HG02610 (cell line): ENCODE measurements at regions not wholly inside any gene's neighbourhood (a gene's known extent, or its start where the extent isn't known, plus 50 kb on each side); places are given as distances from the start of the nearest gene placed in this dataset.
"Not testable (repeated sequence)": the region's sequence is repeated elsewhere in the genome, so short reads cannot be mapped to it uniquely, and the experiment has no call there.

Experiments
- ATAC-seq: cut with Tn5 transposase; IDR thresholded peaks from one replicate; pipeline ENCODE4 v1.9.1; 2021; ENCODE audit warnings: mild to moderate bottlenecking, moderate library complexity; ENCODE audit not compliant: unreplicated experiment

DNA sequence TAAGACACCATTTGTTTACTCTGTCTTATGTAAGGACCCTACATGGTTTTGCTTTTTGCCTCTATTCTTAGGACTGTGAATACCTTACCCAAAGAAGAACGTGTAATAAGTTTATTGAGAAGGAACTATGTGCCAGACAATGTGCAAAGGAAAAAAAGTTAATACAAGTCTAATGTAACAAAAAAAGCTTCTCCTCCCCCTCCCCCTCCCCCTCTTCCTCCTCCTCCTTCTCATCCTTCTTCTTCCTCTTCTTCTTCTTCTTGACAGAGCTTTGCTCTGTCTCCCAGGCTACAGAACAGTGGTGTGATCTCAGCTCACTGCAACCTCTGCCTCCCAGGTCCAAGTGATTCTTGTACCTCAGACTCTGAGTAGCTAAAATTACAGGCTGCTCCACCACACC, 50.9 kb upstream of the MITF start:
- ATAC-seq, result no peak

DNA sequence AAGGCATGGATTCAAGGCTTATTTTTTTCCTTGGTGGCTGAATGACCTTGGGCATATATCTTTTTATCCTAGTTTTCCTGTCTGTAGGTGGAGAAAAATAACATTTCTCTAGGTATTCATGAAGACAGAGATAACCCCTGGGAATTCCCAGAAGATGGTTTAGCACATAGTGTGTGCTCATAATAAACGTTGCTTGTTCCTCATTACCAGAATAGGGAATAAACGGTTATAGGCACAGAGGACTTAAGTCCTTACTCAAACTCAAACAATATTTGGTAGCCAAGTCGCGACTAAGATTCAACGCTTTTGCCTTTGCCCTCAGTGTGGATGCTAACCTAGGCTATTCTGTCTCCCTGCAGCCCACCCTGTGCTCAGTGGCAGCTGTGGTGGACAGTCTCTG, 51.6 kb upstream of the MITF start:
- ATAC-seq, result no peak

DNA sequence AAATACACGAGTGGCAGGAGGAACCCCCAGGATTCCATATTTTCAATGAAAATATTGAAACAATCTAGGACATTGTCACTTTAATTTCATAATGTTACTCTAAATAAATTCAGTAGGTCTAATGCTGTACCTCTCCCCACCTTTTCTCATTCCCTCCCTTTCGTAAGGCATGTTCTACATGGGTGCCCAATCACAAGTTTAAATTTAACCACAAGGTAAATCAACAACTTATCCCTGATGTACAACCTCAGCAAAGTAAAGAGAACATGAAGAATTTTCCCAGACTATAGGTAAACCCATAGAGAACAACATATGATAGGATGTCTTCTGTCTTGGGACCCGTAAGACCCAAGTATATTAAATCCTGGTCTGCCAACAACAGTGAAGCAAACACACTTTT, 53.2 kb upstream of the MITF start:
- ATAC-seq, result no peak

DNA sequence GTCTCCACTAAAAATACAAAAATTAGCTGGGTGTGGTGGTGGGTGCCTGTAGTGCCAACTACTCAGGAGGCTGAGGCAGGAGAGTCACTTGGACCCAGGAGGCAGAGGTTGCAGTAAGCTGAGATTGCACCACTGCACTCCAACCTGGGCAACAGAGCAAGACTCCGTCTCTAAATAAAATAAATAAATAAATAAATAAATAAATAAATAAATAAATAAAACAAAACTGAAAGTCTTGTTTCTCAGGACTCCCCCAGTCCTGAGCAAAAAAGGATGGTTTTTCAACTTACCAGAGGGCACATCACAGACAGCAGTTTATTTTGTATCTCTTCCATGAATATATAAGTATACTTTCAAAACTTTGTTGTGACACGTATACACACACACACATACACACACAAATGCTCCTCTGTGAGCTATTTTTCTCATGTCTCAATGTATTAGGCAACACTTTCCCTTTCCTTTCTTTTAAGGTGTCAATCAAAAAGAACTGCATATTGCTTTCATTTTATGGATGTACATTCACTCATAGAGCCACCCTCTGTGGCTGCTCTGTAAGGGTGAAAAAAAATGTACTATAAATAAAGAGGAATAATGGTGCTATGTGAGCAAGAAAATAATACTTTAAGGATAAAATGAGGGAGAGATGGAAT, 54.8 kb upstream of the MITF start:
- ATAC-seq, result no peak

DNA sequence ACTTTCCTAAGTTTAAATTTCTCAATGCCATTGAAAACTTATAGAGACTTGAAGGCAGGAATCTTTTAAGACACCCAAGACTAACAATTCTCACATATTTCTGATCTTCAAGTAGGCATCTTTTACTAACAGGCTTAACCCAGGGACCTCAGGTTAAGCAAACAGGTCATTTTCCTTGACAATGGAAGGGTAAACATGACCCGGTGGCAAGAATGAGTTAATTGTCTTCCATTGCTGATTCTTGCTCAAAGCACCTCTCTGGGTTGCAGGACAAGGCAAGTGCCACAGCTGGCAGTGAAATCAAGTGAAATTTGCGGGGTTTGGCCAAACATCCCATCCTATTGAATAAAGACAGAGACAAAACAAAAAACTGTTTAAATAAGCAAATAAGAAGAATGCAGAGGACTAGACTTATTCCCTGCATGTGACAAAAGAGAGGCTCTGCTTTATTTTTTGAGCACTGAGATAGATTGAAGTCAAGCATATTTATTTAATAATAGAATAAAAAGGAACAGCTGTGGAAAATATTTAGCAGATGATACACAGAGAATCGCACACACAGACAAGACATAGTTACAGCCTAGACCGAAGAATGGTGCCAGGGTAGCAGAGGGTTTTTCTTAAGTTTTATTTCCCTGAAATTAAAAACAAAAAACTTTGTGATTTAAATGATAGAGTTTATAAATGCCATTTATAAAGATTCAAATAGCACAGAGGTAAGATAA, 56.0 kb upstream of the MITF start:
- ATAC-seq, result no peak

DNA sequence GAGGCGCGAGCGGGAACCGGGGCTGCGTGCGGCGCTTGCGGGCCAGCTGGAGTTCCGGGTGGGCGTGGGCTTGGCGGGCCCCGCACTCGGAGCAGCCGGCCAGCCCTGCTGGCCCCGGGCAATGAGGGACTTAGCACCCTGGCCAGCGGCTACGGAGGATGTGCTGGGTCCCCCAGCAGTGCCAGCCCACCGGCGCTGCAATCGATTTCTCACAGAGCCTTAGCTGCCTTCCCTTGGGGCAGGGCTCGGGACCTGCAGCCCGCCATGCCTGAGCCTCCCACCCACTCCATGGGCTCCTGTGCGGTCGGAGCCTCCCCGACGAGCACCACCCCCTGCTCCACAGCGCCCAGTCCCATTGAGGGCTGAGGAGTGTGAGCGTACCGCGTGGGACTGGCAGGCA, 61.8 kb upstream of the MITF start:
- not testable (repeated sequence) for ATAC-seq

DNA sequence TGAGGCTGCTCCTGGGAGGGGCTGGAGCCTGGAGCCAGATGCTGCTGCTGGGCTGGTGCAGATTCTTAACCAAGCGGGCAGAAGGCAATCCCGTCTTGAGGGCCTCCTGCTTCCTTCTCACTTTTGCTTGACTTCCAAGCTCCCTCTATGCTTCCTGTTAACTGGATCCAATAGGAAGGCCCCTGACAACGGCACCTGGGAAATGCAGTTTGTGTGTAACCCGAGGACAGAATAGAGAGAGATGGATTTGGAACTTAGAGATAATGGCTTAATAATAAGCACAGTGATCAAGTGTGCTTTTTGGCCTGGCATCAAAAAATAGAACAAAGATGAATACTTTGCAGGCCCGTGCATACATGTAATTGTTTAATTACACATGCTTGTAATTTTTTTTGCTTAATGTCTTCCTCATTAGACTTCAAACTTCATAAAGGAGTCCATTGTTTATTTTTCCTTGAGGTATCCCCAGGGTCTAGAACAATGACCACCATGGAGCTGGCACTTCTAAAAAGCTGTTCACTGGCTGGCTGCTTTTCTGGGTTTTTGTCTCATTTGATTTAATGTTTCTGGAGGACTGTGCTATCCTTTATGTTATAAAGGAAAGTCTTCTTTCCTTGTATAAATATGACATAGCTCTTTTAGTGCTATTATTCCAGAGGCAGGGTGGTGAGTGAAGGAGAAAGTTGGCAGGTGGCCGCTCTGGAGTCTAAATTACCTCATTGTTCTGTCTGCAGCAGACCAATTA, 63.3 kb upstream of the MITF start:
- ATAC-seq, result no peak

DNA sequence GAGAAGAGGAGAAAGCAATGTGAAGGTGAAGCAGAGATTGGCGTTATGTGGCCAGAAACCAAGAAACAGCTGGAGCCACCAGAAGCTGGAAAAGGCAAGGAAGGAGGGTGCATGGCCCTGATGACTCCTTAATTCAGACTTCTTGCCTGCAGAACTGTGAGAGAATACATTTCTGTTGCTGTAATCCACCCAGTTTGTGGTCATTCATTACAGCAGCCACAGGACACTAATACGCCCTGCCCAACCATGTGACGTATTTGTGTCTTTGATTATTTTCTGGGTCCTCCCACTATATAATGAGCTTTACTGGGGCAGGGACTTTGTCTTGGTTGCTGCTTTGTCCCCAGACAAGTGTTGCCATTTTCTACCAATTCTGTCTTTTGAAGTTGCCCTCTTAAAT, 64.5 kb upstream of the MITF start:
- no peak for ATAC-seq

DNA sequence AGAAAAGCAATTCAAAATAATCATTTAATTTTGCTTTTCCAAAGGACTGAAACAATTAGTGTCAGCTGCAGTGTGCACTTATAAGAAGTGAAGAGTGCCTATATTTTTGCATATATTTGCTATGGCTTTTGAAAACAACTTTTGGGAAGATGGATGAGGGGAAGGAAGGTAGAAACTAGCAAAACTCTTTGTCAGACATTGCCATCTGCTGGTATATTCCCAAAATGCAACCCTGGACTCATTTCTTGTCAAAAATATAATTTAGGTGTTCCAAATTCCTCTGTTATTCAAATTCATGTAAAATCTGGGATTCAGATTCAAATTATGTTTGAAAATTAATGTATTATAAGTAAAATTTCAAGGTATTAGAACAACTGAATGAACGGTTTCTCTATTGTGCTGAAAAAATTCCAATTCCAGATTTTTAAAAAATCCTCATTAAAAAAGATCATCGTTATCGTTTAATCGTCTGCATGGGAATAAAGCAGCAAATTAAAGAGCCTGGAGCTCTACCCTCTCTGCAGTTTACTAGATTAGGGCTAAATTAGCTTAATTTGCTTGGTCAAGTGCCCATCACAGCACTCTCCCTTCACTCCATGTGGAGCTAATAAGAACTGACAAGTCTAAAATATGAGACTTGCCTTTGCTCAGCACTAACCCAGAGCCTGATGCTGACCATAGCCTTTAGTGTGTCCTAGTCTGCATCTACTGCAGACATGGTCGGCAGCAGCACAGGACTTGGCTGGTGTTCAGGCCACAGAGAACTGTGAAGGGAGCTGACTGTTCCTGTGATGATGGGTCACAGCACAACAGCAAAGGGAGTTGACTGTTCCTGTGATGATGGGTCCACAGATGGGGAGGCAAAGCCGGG, 67.9 kb upstream of the MITF start:
- ATAC-seq, result no peak

DNA sequence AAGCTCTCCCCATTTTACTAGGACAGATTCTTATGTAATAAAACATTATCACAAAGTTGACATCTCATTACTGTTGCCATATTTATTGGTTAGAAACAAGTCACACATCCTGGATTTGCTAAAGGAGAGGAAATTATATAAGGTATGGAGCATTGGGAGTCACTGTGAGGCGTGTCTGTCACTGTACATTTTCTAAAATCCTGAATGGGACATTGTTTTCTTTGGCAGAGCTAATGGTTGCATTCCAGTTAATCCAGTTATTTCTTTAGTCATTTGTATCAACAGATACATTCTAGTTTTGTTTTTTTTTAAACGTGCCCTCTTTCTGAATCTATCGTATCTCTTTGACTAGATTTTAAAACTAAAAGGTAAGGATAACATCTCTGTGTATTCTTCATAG, 70.2 kb upstream of the MITF start:
- ATAC-seq, result no peak

DNA sequence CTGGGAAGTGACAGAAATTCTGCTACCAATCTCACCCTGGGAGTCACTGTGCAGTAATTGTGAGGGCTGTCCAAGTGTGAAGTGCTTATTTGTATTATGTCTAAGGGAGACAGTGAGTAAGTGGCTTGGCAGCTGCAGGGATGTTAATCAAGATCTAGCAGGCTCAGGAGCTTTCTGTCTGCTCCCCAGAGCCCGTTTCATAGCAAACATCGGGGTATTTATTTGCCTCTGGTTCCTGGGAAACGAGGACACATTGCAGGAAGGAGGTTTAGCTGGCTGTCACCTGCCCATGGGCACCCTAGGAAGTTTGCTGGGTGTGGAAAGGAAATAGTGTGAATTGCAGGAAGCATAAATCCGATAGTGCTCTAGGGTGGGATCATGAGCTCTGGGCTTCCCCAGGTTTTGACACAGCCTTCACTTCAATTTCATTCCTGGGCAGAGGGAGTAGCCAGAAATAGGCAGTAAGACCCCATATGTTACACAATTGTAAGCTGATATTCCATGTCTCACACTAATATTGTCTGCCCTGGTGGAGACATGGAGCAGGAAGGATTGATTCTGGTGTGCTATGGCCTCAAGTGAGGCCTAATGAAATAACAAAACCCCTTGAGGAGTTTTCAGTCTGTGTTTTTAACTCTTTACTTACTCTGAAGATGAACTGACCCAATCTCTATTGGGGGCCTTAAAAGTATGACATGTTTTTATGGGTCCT, 74.1 kb upstream of the MITF start:
- ATAC-seq, result no peak

DNA sequence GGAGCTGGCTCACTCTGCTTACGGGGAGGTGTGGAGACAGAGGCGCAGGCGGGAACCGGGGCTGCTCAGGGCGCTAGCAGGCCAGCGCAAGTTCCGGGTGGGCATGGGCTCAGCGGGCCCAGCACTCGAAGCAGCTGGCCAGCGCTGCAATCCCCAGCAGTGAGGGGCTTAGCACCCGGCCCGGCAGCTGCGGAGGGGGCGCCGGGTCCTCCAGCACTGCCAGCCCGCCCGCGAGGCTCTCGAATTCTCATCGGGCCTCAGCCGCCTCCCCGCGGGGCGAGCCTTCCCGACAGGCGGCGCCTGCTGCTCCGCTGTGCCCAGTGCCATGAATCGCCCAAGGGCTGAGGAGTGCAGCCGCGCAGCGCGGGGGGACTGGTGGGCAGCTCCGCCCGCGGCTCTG, 78.6 kb upstream of the MITF start:
- ATAC-seq, result no peak

DNA sequence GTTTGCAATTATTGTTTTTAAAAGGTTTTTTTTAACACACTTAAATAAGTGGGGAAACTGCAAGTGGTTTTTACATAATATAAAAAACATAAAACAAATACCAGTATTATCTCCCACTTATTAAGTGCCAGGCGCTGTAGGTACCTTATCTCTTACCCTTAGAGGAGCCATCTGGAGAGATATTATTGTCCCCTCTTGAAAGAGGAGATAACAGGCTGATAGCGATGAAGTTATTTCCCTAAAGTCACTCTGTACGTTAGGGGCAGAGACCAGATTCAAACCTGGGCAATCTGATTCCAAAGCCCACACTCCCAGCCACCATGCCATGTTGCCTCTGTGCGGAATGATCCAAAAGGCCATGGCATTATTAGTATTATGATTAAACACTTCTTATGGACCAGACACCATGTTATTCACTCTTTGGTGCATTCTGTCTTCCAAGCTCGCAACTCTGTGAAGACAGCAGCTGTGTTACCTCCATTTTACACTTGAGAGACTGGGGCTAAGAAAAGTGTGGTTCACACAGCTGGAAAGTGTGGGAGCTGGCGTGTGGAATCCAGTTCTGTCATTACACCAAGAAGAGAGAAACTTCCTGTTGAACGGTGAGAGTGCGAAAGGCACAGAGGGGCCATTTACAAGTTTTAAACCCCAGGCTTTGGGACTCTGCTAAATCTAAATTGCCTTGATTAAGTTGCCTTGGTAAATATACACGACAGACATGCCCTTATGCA, 79.9 kb upstream of the MITF start:
- ATAC-seq, result no peak

DNA sequence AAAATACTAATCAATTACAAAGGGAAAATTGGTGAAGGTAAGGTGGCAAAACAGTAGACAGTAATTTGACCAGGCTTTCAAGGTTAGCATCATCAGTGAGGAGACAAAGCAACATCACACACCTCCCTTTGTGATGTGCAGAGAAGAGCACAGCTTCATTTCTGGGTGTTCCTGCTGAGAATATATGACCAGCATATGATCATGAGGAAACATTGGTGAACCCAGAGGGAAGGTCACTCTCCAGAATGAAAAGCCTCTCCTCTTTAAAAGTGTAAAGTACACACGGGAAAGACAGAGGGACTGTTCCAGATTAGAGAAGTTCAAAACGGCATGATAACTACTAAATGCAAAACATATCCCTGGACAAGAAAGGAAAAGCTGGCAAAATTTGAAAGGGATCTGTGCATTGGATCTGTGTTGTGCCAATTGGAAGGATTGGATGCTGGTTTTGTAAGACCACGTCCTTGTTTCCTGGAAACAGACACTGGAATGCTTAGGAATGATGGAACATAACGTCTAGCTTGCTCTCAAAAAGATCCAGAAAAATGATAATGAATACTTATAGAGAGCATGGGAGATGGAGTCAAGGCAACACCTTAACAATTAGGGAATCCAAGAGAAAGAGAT, 80.6 kb upstream of the MITF start:
- ATAC-seq, result no peak

DNA sequence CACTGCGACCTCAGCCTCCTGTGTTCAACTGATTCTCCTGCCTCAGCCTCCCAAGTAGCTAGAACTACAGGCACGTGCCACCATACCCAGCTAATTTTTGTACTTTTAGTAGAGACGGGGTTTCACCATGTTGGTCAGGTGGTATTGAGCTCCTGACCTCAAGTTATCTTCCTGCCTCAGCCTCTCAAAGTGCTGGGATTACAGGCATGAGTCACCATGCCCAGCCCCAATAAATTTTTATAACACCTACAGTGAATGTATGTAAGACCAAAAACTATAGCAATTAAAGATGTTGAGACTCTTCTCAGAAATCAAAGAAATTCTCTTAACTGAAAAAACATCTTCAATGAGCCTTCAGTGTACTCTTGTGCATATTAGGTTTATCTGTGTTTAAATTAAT, 82.2 kb upstream of the MITF start:
- not testable (repeated sequence) for ATAC-seq

DNA sequence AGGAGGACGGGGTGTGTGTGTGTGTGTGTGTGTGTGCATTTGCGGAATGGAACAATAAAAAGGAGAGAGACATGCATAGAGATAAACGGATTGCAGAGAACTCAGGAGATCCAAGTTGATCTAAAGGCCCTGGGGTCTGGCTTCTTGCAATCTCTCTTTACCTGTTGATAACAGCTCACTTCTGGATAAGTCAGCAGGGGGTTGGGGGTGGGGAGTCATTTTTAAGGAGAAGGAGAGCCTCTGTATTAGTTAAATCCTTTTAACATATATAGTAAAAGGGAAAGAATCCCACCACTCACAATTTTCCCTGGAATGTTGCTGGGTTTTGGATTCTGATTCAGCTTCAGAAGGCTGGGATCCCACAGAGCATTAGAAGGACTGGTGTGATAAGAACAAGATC, 87.5 kb upstream of the MITF start:
- no peak for ATAC-seq

DNA sequence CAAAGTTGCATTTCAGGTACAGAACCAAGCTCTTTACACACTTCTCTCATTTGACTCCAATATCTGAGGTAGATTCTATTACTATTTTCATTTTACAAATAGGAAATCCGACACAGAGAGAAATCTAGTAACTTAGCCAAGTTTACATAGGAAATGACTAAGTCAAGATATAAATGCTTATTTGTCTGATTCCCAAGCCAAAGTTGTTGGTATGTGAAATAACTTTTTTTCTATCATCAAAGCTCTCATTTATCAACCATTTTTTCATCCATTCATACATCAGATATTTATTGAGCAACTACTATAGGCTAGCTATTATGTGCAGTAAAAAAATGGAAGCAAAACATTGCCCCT, 89.2 kb upstream of the MITF start:
- ATAC-seq, result no peak

DNA sequence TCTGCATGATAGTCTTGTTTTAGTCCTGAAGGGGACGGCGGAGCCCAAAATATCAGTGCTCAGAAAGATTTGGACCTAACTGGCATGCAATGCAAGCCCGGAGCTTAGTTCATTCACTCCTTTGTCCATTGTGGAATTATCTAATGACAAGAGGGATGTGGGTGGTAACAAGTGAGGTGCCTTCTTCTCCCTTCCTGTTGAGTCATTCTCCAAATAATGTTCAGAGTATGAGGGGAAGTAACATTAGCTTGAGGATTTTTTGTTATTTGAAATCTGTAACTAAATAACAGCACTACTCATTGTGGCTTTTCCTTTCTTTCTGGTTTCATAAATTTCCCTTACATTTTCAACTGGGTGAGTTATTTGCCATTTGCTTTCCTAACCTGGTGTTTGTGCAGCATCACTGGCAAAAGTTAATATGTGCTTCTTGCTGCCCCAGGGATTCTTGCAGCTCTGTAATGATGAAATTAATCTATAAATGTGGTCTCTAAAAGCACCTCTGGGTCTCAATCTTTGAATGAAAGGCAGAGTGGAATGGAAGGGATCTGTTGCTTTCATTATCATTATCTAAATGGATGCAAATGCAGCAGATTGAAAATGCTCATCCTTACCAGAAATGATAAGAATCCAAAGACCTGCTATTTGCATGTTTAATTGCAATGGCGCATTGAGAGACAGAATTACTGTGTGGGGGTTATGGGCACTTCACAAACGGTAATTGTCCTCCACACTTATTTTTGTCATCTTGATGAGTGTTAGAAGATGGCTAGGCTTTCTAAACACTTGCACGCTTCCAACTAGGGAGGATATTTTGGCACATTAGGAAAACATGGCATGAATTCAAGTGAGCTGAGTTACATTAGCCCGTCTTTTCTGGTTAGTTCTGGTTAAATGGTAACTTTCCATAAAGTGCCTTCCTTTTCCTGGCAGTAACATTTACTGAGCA, 89.9 kb upstream of the MITF start:
- ATAC-seq, result no peak
